Nephron progenitor cell (in vitro differentiated cells): ENCODE measurements at regions not wholly inside any gene's neighbourhood (a gene's known extent, or its start where the extent isn't known, plus 50 kb on each side); places are given as distances from the start of the nearest gene placed in this dataset.
"Not testable (repeated sequence)": the region's sequence is repeated elsewhere in the genome, so short reads cannot be mapped to it uniquely, and the experiment has no call there.

Experiments
- DNase-seq: peaks from one replicate; pipeline ENCODE4 v3.0.0; 2021
- H3K27ac Mint-ChIP-seq: 2 replicates; pipeline ENCODE4 v1.8.0; 2021; ENCODE audit warnings: mild to moderate bottlenecking, moderate library complexity, mixed read lengths
- H3K27me3 Mint-ChIP-seq: 2 replicates; pipeline ENCODE4 v1.8.0; 2021; ENCODE audit warnings: mild to moderate bottlenecking, low read depth, mixed read lengths; ENCODE audit not compliant: poor library complexity
- H3K36me3 Mint-ChIP-seq: 2 replicates; pipeline ENCODE4 v1.8.0; 2021; ENCODE audit warnings: low read depth, mixed read lengths
- H3K4me1 Mint-ChIP-seq: 2 replicates; pipeline ENCODE4 v1.8.0; 2021; ENCODE audit warnings: mixed read lengths
- H3K4me3 Mint-ChIP-seq: 2 replicates; pipeline ENCODE4 v1.8.0; 2021; ENCODE audit warnings: mild to moderate bottlenecking, moderate library complexity, mixed read lengths
- H3K9me3 Mint-ChIP-seq: 2 replicates; pipeline ENCODE4 v1.8.0; 2021; ENCODE audit warnings: mild to moderate bottlenecking, moderate library complexity, mixed read lengths
- TF ChIP-seq, protein P1 (sequence below): fragments of 200-600 bp; sonication (generic); IDR thresholded peaks from 2 replicates; pipeline ENCODE4 v1.5.0; 2021; ENCODE audit warnings: antibody characterized with exemption

DNA sequence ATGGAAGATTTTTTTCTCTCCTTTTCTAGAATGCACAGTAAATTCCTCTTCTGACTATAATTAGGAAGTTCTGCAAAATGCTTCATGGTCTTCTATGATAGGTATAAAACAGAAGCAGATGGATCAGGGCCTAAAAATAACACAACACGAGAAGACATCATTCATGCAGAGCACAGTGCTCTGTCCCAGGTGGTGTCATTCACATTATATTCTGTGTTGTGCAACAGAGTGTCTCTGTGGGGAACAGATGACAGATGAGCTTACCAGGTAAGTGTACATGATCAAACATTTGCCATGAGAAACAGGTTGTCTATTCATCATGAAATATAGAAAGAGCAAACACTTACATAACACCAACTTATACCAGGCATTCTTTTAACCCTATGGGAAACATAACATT, 288.3 kb downstream of the KCTD12 start:
- Mint-ChIP-seq H3K9me3 (peaks cover 6% of the 10 kb centered on the region), H3K27me3 (no peaks in the 10 kb centered on the region), H3K4me3 (no peak overlapping the region), H3K36me3 (no peaks in the 10 kb centered on the region), H3K27ac (no peak overlapping the region), H3K4me1 (no peaks in the 10 kb centered on the region)
- no peak for DNase-seq
- TF ChIP-seq, protein P1, sequence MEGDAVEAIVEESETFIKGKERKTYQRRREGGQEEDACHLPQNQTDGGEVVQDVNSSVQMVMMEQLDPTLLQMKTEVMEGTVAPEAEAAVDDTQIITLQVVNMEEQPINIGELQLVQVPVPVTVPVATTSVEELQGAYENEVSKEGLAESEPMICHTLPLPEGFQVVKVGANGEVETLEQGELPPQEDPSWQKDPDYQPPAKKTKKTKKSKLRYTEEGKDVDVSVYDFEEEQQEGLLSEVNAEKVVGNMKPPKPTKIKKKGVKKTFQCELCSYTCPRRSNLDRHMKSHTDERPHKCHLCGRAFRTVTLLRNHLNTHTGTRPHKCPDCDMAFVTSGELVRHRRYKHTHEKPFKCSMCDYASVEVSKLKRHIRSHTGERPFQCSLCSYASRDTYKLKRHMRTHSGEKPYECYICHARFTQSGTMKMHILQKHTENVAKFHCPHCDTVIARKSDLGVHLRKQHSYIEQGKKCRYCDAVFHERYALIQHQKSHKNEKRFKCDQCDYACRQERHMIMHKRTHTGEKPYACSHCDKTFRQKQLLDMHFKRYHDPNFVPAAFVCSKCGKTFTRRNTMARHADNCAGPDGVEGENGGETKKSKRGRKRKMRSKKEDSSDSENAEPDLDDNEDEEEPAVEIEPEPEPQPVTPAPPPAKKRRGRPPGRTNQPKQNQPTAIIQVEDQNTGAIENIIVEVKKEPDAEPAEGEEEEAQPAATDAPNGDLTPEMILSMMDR, result no peak

DNA sequence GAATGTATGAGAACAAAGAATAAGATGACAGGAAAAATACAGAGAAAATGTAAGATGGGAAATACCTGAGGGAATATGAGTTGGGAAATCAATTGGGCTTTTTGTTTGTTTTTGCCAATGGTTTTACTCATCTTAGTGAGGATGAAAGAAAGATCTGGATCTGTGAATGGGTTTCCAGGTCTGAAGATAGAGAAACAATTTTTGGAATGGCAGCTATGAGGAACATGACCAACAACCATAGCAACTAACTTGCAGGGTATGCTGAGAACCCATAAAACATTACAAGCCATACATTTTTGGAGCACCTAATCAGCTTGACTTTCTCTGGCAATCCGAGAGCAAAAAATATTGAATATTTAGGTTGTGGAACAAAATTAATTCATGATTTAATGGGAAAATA, 290.0 kb downstream of the KCTD12 start:
- TF ChIP-seq, protein P1, result no peak
- Mint-ChIP-seq H3K36me3 (no peaks in the 10 kb centered on the region), H3K4me1 (no peaks in the 10 kb centered on the region), H3K27ac (no peak overlapping the region), H3K4me3 (no peak overlapping the region), H3K27me3 (peaks cover 2% of the 10 kb centered on the region), H3K9me3 (peaks cover 6% of the 10 kb centered on the region)
- no peak for DNase-seq

DNA sequence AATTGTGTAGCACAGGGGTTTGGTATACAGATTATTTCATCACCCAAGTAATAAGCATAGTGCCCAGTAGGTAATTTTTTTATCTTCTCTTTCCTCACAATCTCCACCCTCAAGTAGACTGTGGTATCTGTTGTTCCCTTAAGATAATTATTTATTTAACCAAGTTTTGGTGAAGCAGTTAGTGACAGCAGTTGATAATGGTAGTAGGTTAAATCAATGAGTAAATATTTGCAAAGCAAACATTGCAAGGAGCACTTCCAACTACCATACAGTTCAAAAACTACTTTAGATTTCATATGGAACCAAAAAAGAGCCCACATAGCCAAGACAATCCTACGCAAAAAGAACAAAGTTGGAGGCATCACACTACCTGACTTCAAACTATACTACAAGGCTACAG, 291.8 kb downstream of the KCTD12 start:
- Mint-ChIP-seq H3K4me3 (no peak overlapping the region), H3K9me3 (peaks cover 6% of the 10 kb centered on the region), H3K4me1 (no peaks in the 10 kb centered on the region), H3K36me3 (no peaks in the 10 kb centered on the region), H3K27me3 (peaks cover 3% of the 10 kb centered on the region), H3K27ac (no peak overlapping the region)
- TF ChIP-seq, protein P1, result no peak
- no peak for DNase-seq

DNA sequence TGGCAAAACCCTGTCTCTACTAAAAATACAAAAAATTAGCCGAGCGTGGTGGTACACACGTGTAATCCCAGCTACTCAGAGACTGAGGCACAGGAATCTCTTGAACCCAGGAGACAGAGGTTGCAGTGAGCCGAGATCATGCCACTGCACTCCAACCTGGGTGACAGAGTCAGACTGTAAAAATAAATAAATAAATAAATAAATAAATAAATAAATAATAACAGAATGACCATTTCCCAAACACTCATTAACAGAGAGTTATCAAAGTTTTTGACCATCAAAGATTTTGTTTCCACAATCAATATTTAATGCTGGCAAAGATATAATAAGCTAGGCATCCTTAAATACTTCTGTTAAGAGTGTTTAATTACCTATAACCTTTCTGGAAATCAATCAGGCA, 299.4 kb downstream of the KCTD12 start:
- H3K4me1 Mint-ChIP-seq, result no peaks in the 10 kb centered on the region
- TF ChIP-seq, protein P1, result no peak
- no peaks in the 10 kb centered on the region for H3K36me3 Mint-ChIP-seq
- DNase-seq, result no peak
- no peak overlapping the region for H3K27ac Mint-ChIP-seq
- H3K9me3 Mint-ChIP-seq, result no peaks in the 10 kb centered on the region
- no peak overlapping the region for H3K4me3 Mint-ChIP-seq
- H3K27me3 Mint-ChIP-seq, result peaks cover 3% of the 10 kb centered on the region

DNA sequence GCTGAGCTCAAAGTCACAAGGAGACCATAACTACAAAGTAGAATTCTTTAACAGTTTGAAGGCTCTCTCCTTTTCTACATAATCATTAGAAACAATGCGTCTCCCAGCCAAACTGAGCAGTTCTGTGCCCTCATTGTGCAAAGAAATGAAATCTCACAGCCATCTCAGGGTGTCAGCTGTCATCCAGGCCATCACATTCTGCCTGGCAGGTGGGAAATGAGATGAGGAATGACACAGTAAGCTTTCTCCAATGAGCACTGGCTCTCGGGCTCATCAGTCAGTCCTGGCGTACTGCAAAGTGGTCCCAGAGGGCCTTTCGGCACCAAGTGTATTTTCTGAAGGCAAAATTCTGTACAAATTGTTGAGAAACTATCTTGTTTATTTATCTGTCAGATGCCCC, 306.5 kb downstream of the KCTD12 start:
- Mint-ChIP-seq H3K36me3 (no peaks in the 10 kb centered on the region), H3K27me3 (no peaks in the 10 kb centered on the region), H3K4me3 (no peak overlapping the region), H3K9me3 (peaks cover 39% of the 10 kb centered on the region), H3K4me1 (no peaks in the 10 kb centered on the region), H3K27ac (no peak overlapping the region)
- no peak for DNase-seq
- TF ChIP-seq, protein P1, result no peak

DNA sequence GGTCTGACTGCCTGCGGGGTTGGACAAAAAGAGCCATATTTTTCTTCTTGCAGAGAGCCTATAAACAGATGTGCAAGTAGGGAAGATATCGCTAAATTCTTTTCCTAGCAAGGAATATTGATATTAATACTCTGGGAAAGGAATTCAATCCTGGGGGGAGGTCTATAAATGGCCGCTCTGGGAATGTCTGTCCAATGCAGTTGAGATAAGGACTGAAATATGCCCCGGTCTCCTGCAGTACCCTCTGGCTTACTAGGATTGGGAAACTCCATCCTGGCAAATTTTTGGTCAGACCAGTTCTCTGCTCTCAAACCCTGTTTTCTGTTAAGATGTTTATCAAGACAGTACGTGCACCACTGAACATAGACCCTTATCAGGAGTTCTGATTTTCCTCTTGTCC, 310.6 kb downstream of the KCTD12 start:
- peaks cover 38% of the 10 kb centered on the region for H3K9me3 Mint-ChIP-seq
- DNase-seq, H3K36me3 Mint-ChIP-seq, H3K27ac Mint-ChIP-seq, H3K4me1 Mint-ChIP-seq, H3K4me3 Mint-ChIP-seq, H3K27me3 Mint-ChIP-seq: not testable (repeated sequence)
